Esophagus squamous epithelium (tissue), 4 donors: ENCODE measurements at regions not wholly inside any gene's neighbourhood (a gene's known extent, or its start where the extent isn't known, plus 50 kb on each side); places are given as distances from the start of the nearest gene placed in this dataset.

Experiments used
- CTCF ChIP-seq, 6 experiments: fragments of 450-650 bp in 4 of 6; fragments of 200-600 bp in 2 of 6; sonication (generic) in 2 of 6; IDR thresholded peaks; one replicate each; pipeline ENCODE4 v1.5.1; 2016 to 2019; ENCODE audit warnings: antibody characterized with exemption in 6 of 6, mild to moderate bottlenecking in 4 of 6, moderate library complexity in 4 of 6
- POLR2A ChIP-seq, 4 donors: fragments of 450-650 bp; IDR thresholded peaks; one replicate each; pipeline ENCODE4 v1.6.1; 2017; ENCODE audit warnings: antibody characterized with exemption in 4 of 4, mild to moderate bottlenecking in 4 of 4, moderate library complexity in 3 of 4

- no peak for TF ChIP-seq CTCF (IDR thresholded peaks at IDR 0.05)
- TF ChIP-seq POLR2A (IDR thresholded peaks at IDR 0.05) = no peak
Measured at GRCh38 chr12:86411710-86412109, 155.5 kb upstream of the MGAT4C start.
